Posterior cingulate gyrus (tissue), 11 donors: ENCODE measurements at regions not wholly inside any gene's neighbourhood (a gene's known extent, or its start where the extent isn't known, plus 50 kb on each side); places are given as distances from the start of the nearest gene placed in this dataset.

Experiments
- DNase-seq, 10 donors: peaks; one replicate each; pipeline versions ENCODE4 v3.0.0 to v3.0.0-alpha.2; 2020 to 2021; ENCODE audit warnings: mixed read lengths in 3 of 10
- intact Hi-C: fragments of 100-400 bp; cut with DNase I; formaldehyde crosslinking; loops from one replicate; pipeline ENCODE4 v1.15.1; 2023

GRCh38 chr14:29030121-29030520, 263.5 kb downstream of the FOXG1 start:
- DNase-seq: no peak
- intact Hi-C loops: no loop called here

GRCh38 chr14:29030970-29031369, 264.4 kb downstream of the FOXG1 start:
- intact Hi-C loops: no loop called here
- DNase-seq: no peak

DNA sequence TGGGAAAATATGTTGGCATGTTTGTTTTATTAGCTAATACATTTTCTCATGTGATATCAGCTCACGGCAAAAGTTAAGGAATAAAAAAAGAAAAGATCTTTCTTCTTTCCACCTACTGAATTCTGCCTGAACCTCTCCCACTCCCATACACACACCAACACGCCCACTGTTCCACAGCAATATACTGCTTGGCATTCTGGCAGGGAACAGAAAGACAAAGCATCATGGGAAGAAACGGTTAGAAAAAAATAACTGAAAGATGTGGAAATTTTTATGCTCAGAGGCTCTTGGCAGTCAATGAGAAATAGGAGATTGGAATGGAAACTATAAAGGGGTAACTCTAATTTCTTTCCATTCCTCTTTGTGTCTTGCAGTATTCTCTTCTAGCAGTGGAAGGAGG, 268.5 kb downstream of the FOXG1 start:
- intact Hi-C loops: no loop called here
- peak in 5 of 10 donors; percentile 6 to 83 (median 28) for DNase-seq

DNA sequence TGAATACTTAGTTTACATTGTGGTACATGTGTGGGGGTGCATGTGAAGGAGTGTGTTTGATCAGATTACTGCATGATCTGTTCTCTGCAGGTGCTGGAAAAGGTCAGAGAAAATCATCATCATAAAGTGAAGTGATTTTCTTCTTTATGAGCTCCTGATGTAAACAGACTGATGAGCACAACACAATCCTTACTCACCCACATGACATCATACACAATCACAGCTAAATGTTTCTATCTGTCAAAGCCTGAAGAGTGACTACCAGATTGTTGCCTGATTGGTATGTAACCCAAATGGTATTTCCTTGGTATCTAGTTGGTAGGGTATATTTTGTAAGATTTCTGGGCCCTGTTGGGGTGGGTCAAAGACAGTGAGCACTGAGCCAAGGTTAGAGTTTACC, 270.8 kb downstream of the FOXG1 start:
- intact Hi-C loops: no loop called here
- DNase-seq: no peak

DNA sequence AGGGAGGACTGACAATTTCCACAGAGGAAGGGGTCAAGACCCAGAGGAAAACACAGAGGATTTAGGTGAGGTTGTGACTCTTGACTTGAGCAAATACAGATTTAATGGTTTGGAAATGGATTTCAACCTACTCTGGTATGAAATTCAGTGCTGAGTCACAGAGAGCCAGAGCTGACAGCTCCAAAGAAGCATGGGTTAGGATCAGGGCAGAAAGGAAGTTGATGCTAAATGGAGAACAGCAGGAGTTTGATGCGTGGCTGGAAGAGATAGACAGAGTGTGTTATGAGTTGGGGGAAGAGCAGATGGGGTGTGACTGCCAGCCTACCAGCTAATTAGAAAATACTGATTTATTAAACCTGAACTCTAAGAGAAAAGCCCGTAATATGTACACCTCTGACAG, 272.6 kb downstream of the FOXG1 start:
- no peak for DNase-seq
- intact Hi-C loops: no loop called here

GRCh38 chr14:29042551-29042950, 276.0 kb downstream of the FOXG1 start:
- DNase-seq: no peak
- intact Hi-C loops: no loop called here

GRCh38 chr14:29043737-29044136, 277.1 kb downstream of the FOXG1 start:
- intact Hi-C loops: no loop called here
- no peak for DNase-seq

- intact Hi-C loops: no loop called here
- no peak for DNase-seq
These were observed 278.6 kb downstream of the FOXG1 start for GRCh38 chr14:29045237-29045636.

GRCh38 chr14:29054119-29054518, 287.5 kb downstream of the FOXG1 start:
- DNase-seq: no peak
- intact Hi-C loops: no loop called here

DNA sequence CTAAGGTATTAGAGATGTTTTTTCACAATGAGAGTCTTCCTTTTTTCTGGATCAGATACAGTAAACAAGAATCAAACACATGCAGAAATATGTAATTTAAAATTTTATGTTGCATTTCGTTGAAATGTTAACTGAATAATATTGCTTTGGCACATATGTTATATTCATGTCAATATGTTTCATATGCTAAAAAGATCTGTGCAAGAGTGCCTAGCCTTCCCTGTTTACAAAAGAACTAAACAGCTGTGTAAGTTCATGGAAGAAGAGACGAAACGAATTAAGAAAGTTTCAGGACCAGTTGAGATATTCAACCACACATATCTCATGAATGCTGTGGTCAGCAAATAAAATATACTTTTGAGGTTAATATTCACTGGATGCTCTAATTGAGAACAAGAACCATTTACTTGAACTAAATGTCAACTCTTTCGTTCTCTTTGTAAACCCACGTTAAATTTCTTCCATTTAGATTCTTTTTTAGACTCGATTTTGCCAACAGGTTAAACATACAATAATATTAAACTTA, 289.5 kb downstream of the FOXG1 start:
- intact Hi-C loops: no loop called here

GRCh38 chr14:29061702-29062101, 295.1 kb downstream of the FOXG1 start:
- DNase-seq: no peak
- intact Hi-C loops: no loop called here

More for the DNA sequence above, 289.5 kb downstream of the FOXG1 start:
- no peak for DNase-seq

DNA sequence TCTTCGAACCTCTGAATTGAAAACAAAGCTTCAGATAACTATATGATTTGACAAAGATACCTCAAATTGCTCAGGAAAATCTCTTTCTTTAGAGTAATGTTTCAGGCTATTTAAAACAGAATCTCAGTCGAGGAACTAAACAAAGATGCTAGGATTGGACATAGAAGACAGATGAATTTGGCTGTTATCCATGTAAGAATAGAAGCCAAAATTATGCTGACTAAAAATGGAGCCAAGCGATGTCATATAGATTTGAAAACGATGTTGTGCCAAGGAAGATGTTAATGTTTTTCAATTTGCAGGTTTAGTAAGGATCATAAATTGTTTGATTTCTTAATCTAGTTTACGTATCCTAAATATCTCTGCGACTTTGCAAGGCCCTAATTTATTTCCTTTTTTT, 295.9 kb downstream of the FOXG1 start:
- DNase-seq: no peak
- intact Hi-C loops: no loop called here

GRCh38 chr14:29062976-29063375, 296.4 kb downstream of the FOXG1 start:
- DNase-seq: no peak
- intact Hi-C loops: no loop called here

DNA sequence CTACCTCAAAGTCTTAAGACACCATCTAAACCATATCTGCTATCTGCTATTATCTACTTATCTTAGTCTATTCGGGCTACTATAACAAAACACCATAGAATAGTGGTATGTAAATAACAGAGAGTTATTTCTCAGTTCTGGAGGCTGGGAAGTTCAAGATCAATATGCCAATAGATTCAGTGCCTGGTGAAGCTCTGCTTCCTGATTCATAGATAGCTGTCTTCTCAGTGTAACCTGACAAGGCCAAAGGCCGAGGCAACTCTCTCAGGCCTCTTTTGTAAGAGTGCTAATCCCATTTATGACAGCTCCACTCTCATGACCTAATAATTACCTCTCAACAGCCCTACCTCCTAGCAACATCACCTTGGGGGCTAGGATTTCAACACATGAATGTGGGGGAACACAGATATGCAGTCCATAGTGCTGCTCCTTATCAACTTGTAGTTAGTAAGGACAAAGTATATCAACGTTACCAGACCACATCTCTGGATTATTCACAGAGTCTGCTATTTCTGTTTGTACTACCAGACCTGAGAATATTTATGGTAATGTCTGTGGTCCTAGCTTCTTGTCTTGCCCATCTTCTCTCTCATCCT, 297.8 kb downstream of the FOXG1 start:
- peak in 1 of 10 donors; percentile 21 for DNase-seq
- intact Hi-C loops: no loop called here

DNA sequence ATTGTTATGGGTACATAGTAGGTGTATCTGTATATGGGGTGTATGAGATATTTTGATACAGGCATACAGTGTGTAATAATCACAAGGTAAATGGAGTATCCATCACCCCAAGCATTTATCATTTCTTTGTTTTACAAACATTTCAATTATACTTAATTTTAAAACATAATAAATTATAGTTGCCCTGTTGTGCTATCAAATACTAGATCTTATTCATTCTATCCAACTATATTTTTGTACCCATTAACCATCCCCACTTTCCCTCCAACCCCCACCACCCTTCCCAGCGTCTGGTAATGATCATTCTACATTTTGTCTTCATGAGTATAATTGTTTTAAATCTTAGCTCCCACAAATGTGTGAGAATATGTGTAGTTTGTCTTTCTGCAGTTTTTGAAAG, 302.6 kb downstream of the FOXG1 start:
- no peak for DNase-seq
- intact Hi-C loops: no loop called here

DNA sequence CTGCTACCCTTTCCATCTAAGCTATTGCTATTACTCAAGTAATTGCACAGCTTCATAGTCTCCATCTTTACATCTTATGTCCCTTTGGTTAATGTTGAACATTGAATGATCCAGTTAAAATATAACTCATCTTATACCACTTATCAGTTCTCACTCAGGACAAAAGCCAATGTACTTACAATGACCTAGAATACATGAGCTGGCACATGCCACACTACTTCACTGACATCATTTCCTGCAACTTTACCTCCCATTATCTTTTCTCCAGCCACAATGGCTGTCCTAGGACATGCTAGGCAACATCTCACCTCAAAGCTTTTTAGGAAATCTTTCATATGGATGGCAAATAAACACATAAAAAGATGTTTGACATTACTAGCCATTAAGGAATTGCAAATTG, 309.2 kb downstream of the FOXG1 start:
- no peak for DNase-seq
- intact Hi-C loops: no loop called here

DNA sequence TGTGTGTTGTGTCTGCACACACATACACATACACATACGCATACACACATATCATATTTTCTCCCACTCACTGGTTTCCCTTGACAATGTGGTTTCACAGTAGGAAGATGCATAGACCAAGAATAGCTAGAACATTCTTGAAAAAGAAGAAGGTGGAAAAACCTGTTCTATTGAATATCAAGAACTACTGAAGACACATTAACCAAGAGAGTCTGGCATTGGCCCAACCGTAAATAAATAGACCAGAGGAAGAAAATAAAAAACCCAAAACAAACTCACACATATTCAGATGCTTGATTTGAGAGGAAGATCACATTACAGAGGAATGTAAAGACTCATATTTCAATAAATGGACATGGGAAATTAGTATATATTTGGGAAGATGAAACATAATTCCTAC, 311.3 kb downstream of the FOXG1 start:
- intact Hi-C loops: no loop called here
- DNase-seq: no peak

DNA sequence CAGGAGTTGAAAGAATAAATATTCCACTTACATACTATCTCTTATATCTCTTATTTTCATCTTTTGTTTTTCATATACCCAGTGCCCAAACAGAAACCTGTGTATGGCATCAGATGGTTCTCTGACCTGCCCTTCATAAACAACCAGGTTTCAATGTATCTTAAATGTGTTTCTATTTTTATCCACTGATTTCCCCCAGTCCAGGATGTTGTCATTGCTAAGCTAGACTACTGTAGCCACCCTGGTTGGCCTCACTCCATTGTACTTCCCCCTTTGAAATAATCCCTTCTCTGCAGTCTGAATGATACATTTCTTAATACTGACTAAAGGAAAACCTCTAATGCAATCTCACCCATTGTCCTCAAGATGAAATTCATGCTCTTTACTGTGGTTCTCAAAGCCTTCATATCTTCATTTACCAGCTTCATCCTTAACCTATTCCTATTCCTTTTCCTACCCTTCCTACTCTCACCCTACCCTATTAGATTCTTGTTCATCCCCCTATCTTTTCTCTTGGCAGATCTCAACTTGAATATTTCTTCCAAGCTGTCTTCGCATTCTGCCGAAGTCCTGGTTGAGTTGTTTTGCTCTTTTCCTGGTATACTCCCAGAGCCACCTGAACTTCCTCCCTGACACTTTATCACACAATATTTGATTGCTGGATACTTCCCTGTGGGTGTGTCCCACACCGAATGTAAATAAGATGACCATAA, 312.4 kb downstream of the FOXG1 start:
- intact Hi-C loops: no loop called here
- no peak for DNase-seq

- intact Hi-C loops: no loop called here
- no peak for DNase-seq
These were observed 319.0 kb downstream of the FOXG1 start for GRCh38 chr14:29085546-29085945.

DNA sequence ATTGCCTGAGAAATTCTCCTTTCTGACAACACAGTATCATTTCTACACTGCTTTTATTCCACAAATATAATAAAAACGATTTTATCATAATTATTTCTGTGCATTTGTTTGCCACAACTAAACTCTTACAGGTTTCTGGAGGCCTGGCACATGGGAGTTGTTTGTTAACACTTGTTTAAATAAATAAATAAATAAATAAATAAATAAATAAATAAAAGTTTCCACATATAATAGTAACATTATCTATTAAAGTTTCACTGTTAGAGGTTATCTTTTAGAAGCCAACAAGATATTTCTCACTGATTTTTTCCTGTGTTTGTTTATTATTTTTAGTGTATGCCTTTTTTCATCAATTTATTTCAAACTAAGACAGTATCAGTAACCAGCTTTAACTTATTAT, 323.3 kb downstream of the FOXG1 start:
- no peak for DNase-seq
- intact Hi-C loops: no loop called here

DNA sequence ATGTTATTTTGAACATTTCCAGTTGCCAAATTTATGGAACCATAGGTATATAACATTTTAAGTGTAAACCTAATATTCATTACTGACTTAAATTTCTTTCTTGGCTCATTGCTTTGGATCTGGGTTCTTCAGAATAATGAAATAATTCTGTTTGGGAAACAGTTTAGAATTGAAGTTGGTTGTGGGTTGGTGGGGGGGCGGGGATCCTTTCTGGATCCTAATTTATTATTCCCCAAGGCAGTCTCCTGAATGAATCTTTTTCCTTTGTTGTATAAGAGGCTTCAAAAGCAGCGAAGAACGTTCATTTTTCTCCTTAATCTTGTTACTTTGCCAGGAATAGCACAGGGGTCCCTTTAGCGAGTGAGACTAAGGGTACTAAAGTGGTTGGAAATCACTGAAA, 325.5 kb downstream of the FOXG1 start:
- no peak for DNase-seq
- intact Hi-C loops: no loop called here

- intact Hi-C loops: no loop called here
- DNase-seq: no peak
These were observed 330.9 kb downstream of the FOXG1 start for GRCh38 chr14:29097476-29097875.
